ENCODE measurements at regions not wholly inside any gene's neighbourhood (a gene's known extent, or its start where the extent isn't known, plus 50 kb on each side); places are given as distances from the start of the nearest gene placed in this dataset.

GRCh38 chr11:122486793-122487495 lies 168.6 kb upstream of the UBASH3B start:
- TF ChIP-seq CTCF (IDR thresholded peaks at IDR 0.05; ENCODE audit: low read depth, low read length, missing control alignments), result no peak
- in situ Hi-C loops (cut with HindIII; ENCODE audit: low pct_ligation_motif_present, low sequenced_read_pairs), result no loop called here
- Histone ChIP-seq H3K36me3 (replicated peaks) (no peaks in the 10 kb centered on the region), H3K27me3 (replicated peaks) (no peaks in the 10 kb centered on the region), H3K4me3 (ENCODE audit: low read depth, low read length) (no peak overlapping the region), H3K27ac (no peak overlapping the region)
- DNase-seq, result peak; percentile 2

- Histone ChIP-seq H3K27me3 (replicated peaks) (no peaks in the 10 kb centered on the region), H3K4me3 (ENCODE audit: low read depth, low read length) (no peak overlapping the region), H3K36me3 (replicated peaks) (no peaks in the 10 kb centered on the region), H3K27ac (no peak overlapping the region)
- no peak for DNase-seq
- in situ Hi-C loops (cut with HindIII; ENCODE audit: low pct_ligation_motif_present, low sequenced_read_pairs), result no loop called here
- TF ChIP-seq CTCF (IDR thresholded peaks at IDR 0.05; ENCODE audit: low read depth, low read length, missing control alignments), result no peak
Observed at GRCh38 chr11:122478986-122479385, 176.5 kb upstream of the UBASH3B start.

- Histone ChIP-seq H3K4me3 (ENCODE audit: low read depth, low read length) (no peak overlapping the region), H3K27ac (no peak overlapping the region), H3K36me3 (replicated peaks) (no peaks in the 10 kb centered on the region), H3K27me3 (replicated peaks) (no peaks in the 10 kb centered on the region)
- DNase-seq, result no peak
- TF ChIP-seq CTCF (IDR thresholded peaks at IDR 0.05; ENCODE audit: low read depth, low read length, missing control alignments), result no peak
- in situ Hi-C loops (cut with HindIII; ENCODE audit: low pct_ligation_motif_present, low sequenced_read_pairs), result no loop called here
Observed at GRCh38 chr11:122468965-122469364, 186.6 kb upstream of the UBASH3B start.

GRCh38 chr11:122463530-122463929 lies 192.0 kb upstream of the UBASH3B start:
- TF ChIP-seq CTCF (IDR thresholded peaks at IDR 0.05; ENCODE audit: low read depth, low read length, missing control alignments), result no peak
- no peaks in the 10 kb centered on the region for H3K36me3 ChIP-seq (replicated peaks)
- H3K27me3 ChIP-seq (replicated peaks), result no peaks in the 10 kb centered on the region
- no peak overlapping the region for H3K27ac ChIP-seq
- no peak for DNase-seq
- in situ Hi-C loops (cut with HindIII; ENCODE audit: low pct_ligation_motif_present, low sequenced_read_pairs), result no loop called here
- H3K4me3 ChIP-seq (ENCODE audit: low read depth, low read length), result no peak overlapping the region

GRCh38 chr11:122459064-122459463 lies 196.5 kb upstream of the UBASH3B start:
- no peak for TF ChIP-seq CTCF (IDR thresholded peaks at IDR 0.05; ENCODE audit: low read depth, low read length, missing control alignments)
- no peak for DNase-seq
- no peaks in the 10 kb centered on the region for H3K36me3 ChIP-seq (replicated peaks)
- no peaks in the 10 kb centered on the region for H3K27me3 ChIP-seq (replicated peaks)
- in situ Hi-C loops (cut with HindIII; ENCODE audit: low pct_ligation_motif_present, low sequenced_read_pairs), result no loop called here
- no peak overlapping the region for H3K27ac ChIP-seq
- H3K4me3 ChIP-seq (ENCODE audit: low read depth, low read length), result no peak overlapping the region

GRCh38 chr11:122453586-122453985 lies 201.9 kb upstream of the UBASH3B start:
- Histone ChIP-seq H3K4me3 (ENCODE audit: low read depth, low read length) (no peak overlapping the region), H3K27ac (no peak overlapping the region), H3K27me3 (replicated peaks) (no peaks in the 10 kb centered on the region), H3K36me3 (replicated peaks) (no peaks in the 10 kb centered on the region)
- TF ChIP-seq CTCF (IDR thresholded peaks at IDR 0.05; ENCODE audit: low read depth, low read length, missing control alignments), result no peak
- no peak for DNase-seq
- in situ Hi-C loops (cut with HindIII; ENCODE audit: low pct_ligation_motif_present, low sequenced_read_pairs), result no loop called here
